HG03097 (cell line): ENCODE measurements at regions not wholly inside any gene's neighbourhood (a gene's known extent, or its start where the extent isn't known, plus 50 kb on each side); places are given as distances from the start of the nearest gene placed in this dataset.

Experiments used
- ATAC-seq: cut with Tn5 transposase; IDR thresholded peaks from one replicate; pipeline ENCODE4 v1.9.1; 2021; ENCODE audit not compliant: unreplicated experiment, low FRiP score

GRCh38 chr4:41318839-41319530, 62.3 kb downstream of the UCHL1 start:
- no peak for ATAC-seq

- no peak for ATAC-seq
Observed at GRCh38 chr4:41319553-41319952, 62.8 kb downstream of the UCHL1 start.

GRCh38 chr4:41320278-41320677, 63.5 kb downstream of the UCHL1 start:
- no peak for ATAC-seq

- no peak for ATAC-seq
Observed at GRCh38 chr4:41320786-41321185, 64.1 kb downstream of the UCHL1 start.

- ATAC-seq, result no peak
Observed at GRCh38 chr4:41321216-41321945, 64.7 kb downstream of the UCHL1 start.

GRCh38 chr4:41322617-41323016, 65.9 kb downstream of the UCHL1 start:
- ATAC-seq, result no peak

GRCh38 chr4:41323179-41323578, 66.5 kb downstream of the UCHL1 start:
- no peak for ATAC-seq

- no peak for ATAC-seq
Observed at GRCh38 chr4:41323706-41324105, 67.0 kb downstream of the UCHL1 start.

GRCh38 chr4:41324861-41325260, 68.1 kb downstream of the UCHL1 start:
- ATAC-seq, result no peak

- no peak for ATAC-seq
Observed at GRCh38 chr4:41325901-41326300, 69.2 kb downstream of the UCHL1 start.

- ATAC-seq, result no peak
Observed at GRCh38 chr4:41326776-41327175, 70.0 kb downstream of the UCHL1 start.

- ATAC-seq, result no peak
Observed at GRCh38 chr4:41327770-41328169, 71.0 kb downstream of the UCHL1 start.

- ATAC-seq, result no peak
Observed at GRCh38 chr4:41329361-41329760, 72.6 kb downstream of the UCHL1 start.

GRCh38 chr4:41331224-41331623, 74.5 kb downstream of the UCHL1 start:
- ATAC-seq, result no peak

- no peak for ATAC-seq
Observed at GRCh38 chr4:41332510-41333054, 75.9 kb downstream of the UCHL1 start.

- no peak for ATAC-seq
Observed at GRCh38 chr4:41334182-41334581, 77.5 kb downstream of the UCHL1 start.

- no peak for ATAC-seq
Observed at GRCh38 chr4:41339812-41340809, 83.4 kb downstream of the UCHL1 start.

GRCh38 chr4:41346306-41347061, 89.8 kb downstream of the UCHL1 start:
- no peak for ATAC-seq

GRCh38 chr4:41349021-41349420, 92.3 kb downstream of the UCHL1 start:
- ATAC-seq, result no peak
